T-helper 1 cell treated with Interleukin-12 subunit alpha and Interleukin-12 subunit beta and Interleukin-4 antibody, amounts not matched to agents 30 ng/mL and 1 ng/mL, for 36 hours (primary cell): ENCODE measurements at regions not wholly inside any gene's neighbourhood (a gene's known extent, or its start where the extent isn't known, plus 50 kb on each side); places are given as distances from the start of the nearest gene placed in this dataset.
"Not testable (repeated sequence)": the region's sequence is repeated elsewhere in the genome, so short reads cannot be mapped to it uniquely, and the experiment has no call there.

ENCODE experiments used
- intact Hi-C: fragments of 100-400 bp; cut with micrococcal nuclease; formaldehyde crosslinking; loops from one replicate; pipeline ENCODE4 v1.15.1; 2024

- intact Hi-C loops = no loop called here
Measured at GRCh38 chr18:47415881-47416280, 164.4 kb upstream of the SKOR2 start.

GRCh38 chr18:47413327-47413726, 161.9 kb upstream of the SKOR2 start:
- intact Hi-C loops = no loop called here

GRCh38 chr18:47412924-47413323, 161.5 kb upstream of the SKOR2 start:
- intact Hi-C loops = no loop called here

GRCh38 chr18:47411159-47411558, 159.7 kb upstream of the SKOR2 start:
- intact Hi-C loops = no loop called here

- intact Hi-C loops = no loop called here
Measured at GRCh38 chr18:47410139-47410538, 158.7 kb upstream of the SKOR2 start.

- intact Hi-C loops = no loop called here
Measured at GRCh38 chr18:47409519-47409918, 158.1 kb upstream of the SKOR2 start.

- intact Hi-C loops = no loop called here
Measured at GRCh38 chr18:47407736-47408135, 156.3 kb upstream of the SKOR2 start.

- intact Hi-C loops = no loop called here
Measured at GRCh38 chr18:47404845-47405244, 153.4 kb upstream of the SKOR2 start.

GRCh38 chr18:47403949-47404348, 152.5 kb upstream of the SKOR2 start:
- intact Hi-C loops = no loop called here

GRCh38 chr18:47403317-47403716, 151.9 kb upstream of the SKOR2 start:
- intact Hi-C loops = no loop called here

GRCh38 chr18:47399475-47399874, 148.0 kb upstream of the SKOR2 start:
- intact Hi-C loops = no loop called here

GRCh38 chr18:47397671-47398319, 146.3 kb upstream of the SKOR2 start:
- intact Hi-C loops = no loop called here

GRCh38 chr18:47391665-47392064, 140.2 kb upstream of the SKOR2 start:
- intact Hi-C loops = no loop called here

- intact Hi-C loops = no loop called here
Measured at GRCh38 chr18:47390410-47391024, 139.1 kb upstream of the SKOR2 start.

GRCh38 chr18:47389210-47389609, 137.8 kb upstream of the SKOR2 start:
- intact Hi-C loops = no loop called here

GRCh38 chr18:47387864-47388263, 136.4 kb upstream of the SKOR2 start:
- intact Hi-C loops = no loop called here

GRCh38 chr18:47383729-47384128, 132.3 kb upstream of the SKOR2 start:
- intact Hi-C loops = no loop called here

- intact Hi-C loops = no loop called here
Measured at GRCh38 chr18:47381975-47382570, 130.6 kb upstream of the SKOR2 start.

- intact Hi-C loops = no loop called here
Measured at GRCh38 chr18:47380153-47380552, 128.7 kb upstream of the SKOR2 start.

- intact Hi-C loops = no loop called here
Measured at GRCh38 chr18:47373465-47373864, 122.0 kb upstream of the SKOR2 start.

- intact Hi-C loops = no loop called here
Measured at GRCh38 chr18:47370052-47370451, 118.6 kb upstream of the SKOR2 start.

- intact Hi-C loops = not testable (repeated sequence)
Measured at GRCh38 chr18:47354061-47354460, 102.6 kb upstream of the SKOR2 start.

- intact Hi-C loops = no loop called here
Measured at GRCh38 chr18:47346016-47346415, 94.6 kb upstream of the SKOR2 start.
